ENCODE measurements at regions not wholly inside any gene's neighbourhood (a gene's known extent, or its start where the extent isn't known, plus 50 kb on each side); places are given as distances from the start of the nearest gene placed in this dataset.
"Not testable (repeated sequence)": the region's sequence is repeated elsewhere in the genome, so short reads cannot be mapped to it uniquely, and the experiment has no call there.

GRCh38 chr16:10232757-10233156 lies 50.5 kb upstream of the GRIN2A start:
- DNase-seq: no peak

- no peak for DNase-seq
Measured at GRCh38 chr16:10239640-10240039, 57.4 kb upstream of the GRIN2A start.

GRCh38 chr16:10240854-10241613 lies 58.8 kb upstream of the GRIN2A start:
- DNase-seq: no peak

- DNase-seq: no peak
Measured at GRCh38 chr16:10242097-10242496, 59.9 kb upstream of the GRIN2A start.

GRCh38 chr16:10242916-10243315 lies 60.7 kb upstream of the GRIN2A start:
- no peak for DNase-seq

GRCh38 chr16:10245002-10245401 lies 62.8 kb upstream of the GRIN2A start:
- no peak for DNase-seq

GRCh38 chr16:10250137-10250828 lies 68.1 kb upstream of the GRIN2A start:
- no peak for DNase-seq

- no peak for DNase-seq
Measured at GRCh38 chr16:10252155-10252554, 69.9 kb upstream of the GRIN2A start.

GRCh38 chr16:10253409-10253808 lies 71.2 kb upstream of the GRIN2A start:
- DNase-seq: no peak

- DNase-seq: no peak
Measured at GRCh38 chr16:10255728-10256127, 73.5 kb upstream of the GRIN2A start.

GRCh38 chr16:10256784-10257641 lies 74.8 kb upstream of the GRIN2A start:
- peak; percentile 20 for DNase-seq

- not testable (repeated sequence) for DNase-seq
Measured at GRCh38 chr16:10257642-10258251, 75.5 kb upstream of the GRIN2A start.

GRCh38 chr16:10258930-10259603 lies 76.8 kb upstream of the GRIN2A start:
- DNase-seq: not testable (repeated sequence)

- DNase-seq: no peak
Measured at GRCh38 chr16:10261077-10261476, 78.8 kb upstream of the GRIN2A start.

- not testable (repeated sequence) for DNase-seq
Measured at GRCh38 chr16:10261526-10261925, 79.3 kb upstream of the GRIN2A start.

GRCh38 chr16:10262377-10263132 lies 80.3 kb upstream of the GRIN2A start:
- no peak for DNase-seq

- DNase-seq: no peak
Measured at GRCh38 chr16:10265770-10266615, 83.8 kb upstream of the GRIN2A start.

GRCh38 chr16:10266809-10267208 lies 84.6 kb upstream of the GRIN2A start:
- peak; percentile 5 for DNase-seq

- DNase-seq: no peak
Measured at GRCh38 chr16:10269632-10270031, 87.4 kb upstream of the GRIN2A start.

GRCh38 chr16:10272250-10272854 lies 90.1 kb upstream of the GRIN2A start:
- not testable (repeated sequence) for DNase-seq
